Fibroblast of peridontal ligament (primary cell): ENCODE measurements at regions not wholly inside any gene's neighbourhood (a gene's known extent, or its start where the extent isn't known, plus 50 kb on each side); places are given as distances from the start of the nearest gene placed in this dataset.

ENCODE experiments used
- DNase-seq: peaks from one replicate; pipeline ENCODE4 v3.0.0-alpha.2; 2010; ENCODE audit errors: extremely low read depth

- DNase-seq, result no peak
Measured at GRCh38 chr5:77157732-77158532, 52.5 kb upstream of the PDE8B start.

GRCh38 chr5:77156379-77156778, 54.1 kb upstream of the PDE8B start:
- DNase-seq, result no peak

- no peak for DNase-seq
Measured at GRCh38 chr5:77155179-77155785, 55.2 kb upstream of the PDE8B start.

- no peak for DNase-seq
Measured at GRCh38 chr5:77152441-77152840, 58.0 kb upstream of the PDE8B start.

- DNase-seq, result no peak
Measured at GRCh38 chr5:77151501-77151900, 59.0 kb upstream of the PDE8B start.

GRCh38 chr5:77146896-77147295, 59.8 kb upstream of the ZBED3 start:
- DNase-seq, result no peak

- DNase-seq, result peak; percentile 79
Measured at GRCh38 chr5:77145666-77146065, 58.6 kb upstream of the ZBED3 start.

GRCh38 chr5:77144837-77145139, 57.7 kb upstream of the ZBED3 start:
- DNase-seq, result no peak

- peak; percentile 83 for DNase-seq
Measured at GRCh38 chr5:77143998-77144836, 57.1 kb upstream of the ZBED3 start.

GRCh38 chr5:77140350-77140749, 53.3 kb upstream of the ZBED3 start:
- no peak for DNase-seq

- peak; percentile 28 for DNase-seq
Measured at GRCh38 chr5:77139001-77139400, 51.9 kb upstream of the ZBED3 start.
